Hepatocyte (in vitro differentiated cells): ENCODE measurements at regions not wholly inside any gene's neighbourhood (a gene's known extent, or its start where the extent isn't known, plus 50 kb on each side); places are given as distances from the start of the nearest gene placed in this dataset.
"Not testable (repeated sequence)": the region's sequence is repeated elsewhere in the genome, so short reads cannot be mapped to it uniquely, and the experiment has no call there.

Experiments
- DNase-seq: peaks from one replicate; pipeline ENCODE4 v3.0.0-alpha.2; 2016; ENCODE audit warnings: low spot score
- H2AFZ ChIP-seq: fragments of 200-600 bp; sonication (generic); 2 replicates; pipeline ENCODE4 v1.6.0; 2016; ENCODE audit warnings: antibody characterized with exemption, mild to moderate bottlenecking
- H3K27ac ChIP-seq: fragments of 200-600 bp; sonication (generic); 2 replicates; pipeline ENCODE4 v1.5.1; 2016; ENCODE audit warnings: mild to moderate bottlenecking
- H3K27me3 ChIP-seq: fragments of 200-600 bp; sonication (generic); 2 replicates; pipeline ENCODE4 v1.6.1; 2016
- H3K36me3 ChIP-seq: fragments of 200-600 bp; sonication (generic); replicated peaks from 2 replicates; pipeline ENCODE4 v1.5.1; 2016; ENCODE audit warnings: low read depth; ENCODE audit not compliant: insufficient read depth
- H3K4me1 ChIP-seq: fragments of 200-600 bp; sonication (generic); 2 replicates; pipeline ENCODE4 v1.5.1; 2016; ENCODE audit warnings: mild to moderate bottlenecking, moderate library complexity; ENCODE audit not compliant: insufficient read depth
- H3K4me2 ChIP-seq: fragments of 200-600 bp; sonication (generic); 2 replicates; pipeline ENCODE4 v1.6.0; 2016
- H3K4me3 ChIP-seq: fragments of 200-600 bp; sonication (generic); 2 replicates; pipeline ENCODE4 v1.5.1; 2016; ENCODE audit warnings: mild to moderate bottlenecking
- H3K79me2 ChIP-seq: fragments of 200-600 bp; sonication (generic); 2 replicates; pipeline ENCODE4 v1.6.0; 2017; ENCODE audit warnings: mild to moderate bottlenecking
- H3K9me2 ChIP-seq: fragments of 200-600 bp; sonication (generic); replicated peaks from 2 replicates; pipeline ENCODE4 v1.6.0; 2017; ENCODE audit warnings: mild to moderate bottlenecking; ENCODE audit not compliant: insufficient read depth
- H3K9me3 ChIP-seq: fragments of 200-600 bp; sonication (generic); 2 replicates; pipeline ENCODE4 v1.5.1; 2016; ENCODE audit warnings: low read depth, mild to moderate bottlenecking
- H4K20me1 ChIP-seq: fragments of 200-600 bp; sonication (generic); 2 replicates; pipeline ENCODE4 v1.6.0; 2016; ENCODE audit warnings: mild to moderate bottlenecking; ENCODE audit not compliant: insufficient read depth, poor library complexity, severe bottlenecking
- CTCF ChIP-seq: fragments of 200-600 bp; sonication (generic); IDR thresholded peaks from 2 replicates; pipeline ENCODE4 v1.5.1; 2016; ENCODE audit warnings: antibody characterized with exemption, mild to moderate bottlenecking; ENCODE audit not compliant: poor library complexity
- EZH2 ChIP-seq: fragments of 200-600 bp; sonication (generic); IDR thresholded peaks from 2 replicates; pipeline ENCODE4 v1.6.1; 2016; ENCODE audit warnings: antibody characterized with exemption, mild to moderate bottlenecking, borderline replicate concordance
- EZH2phosphoT487 ChIP-seq: fragments of 200-600 bp; sonication (generic); IDR thresholded peaks from one replicate; pipeline ENCODE4 v1.6.1; 2018; ENCODE audit warnings: antibody characterized with exemption, mild to moderate bottlenecking, low read depth, moderate library complexity; ENCODE audit not compliant: unreplicated experiment, severe bottlenecking
- WGBS: methylation state at CpG from one replicate; pipeline ENCODE4 v1.1.6; 2016; ENCODE audit warnings: low lambda C conversion rate; ENCODE audit errors: missing lambda C conversion rate; 5-methylcytosine and 5-hydroxymethylcytosine counted together

- no peaks in the 10 kb centered on the region for H3K9me3 ChIP-seq
These were observed 94.6 kb upstream of the PGR start for GRCh38 chr11:101224221-101224620.

GRCh38 chr11:101218091-101218490 lies 88.5 kb upstream of the PGR start:
- not testable (repeated sequence) for H3K4me2 ChIP-seq, H2AFZ ChIP-seq, H3K27me3 ChIP-seq, H3K9me2 ChIP-seq, H4K20me1 ChIP-seq, H3K36me3 ChIP-seq, H3K4me3 ChIP-seq, H3K9me3 ChIP-seq, H3K79me2 ChIP-seq, H3K4me1 ChIP-seq, DNase-seq, H3K27ac ChIP-seq
- 55% methylated on average over 2 of the region's 2 CpGs for WGBS

More at GRCh38 chr11:101224221-101224620, 94.6 kb upstream of the PGR start:
- Histone ChIP-seq H2AFZ (no peak overlapping the region), H3K4me2 (no peak overlapping the region), H3K79me2 (no peaks in the 10 kb centered on the region), H3K36me3 (no peaks in the 10 kb centered on the region), H3K4me3 (no peak overlapping the region), H4K20me1 (no peaks in the 10 kb centered on the region), H3K27me3 (no peaks in the 10 kb centered on the region), H3K9me2 (no peaks in the 10 kb centered on the region), H3K4me1 (no peaks in the 10 kb centered on the region), H3K27ac (no peak overlapping the region)
- TF ChIP-seq EZH2phosphoT487 (no peak), EZH2 (no peak), CTCF (no peak)
- WGBS = 81% methylated on average over 2 of the region's 2 CpGs
- DNase-seq = no peak

- not testable (repeated sequence) for H3K36me3 ChIP-seq, H3K27me3 ChIP-seq, H2AFZ ChIP-seq, H4K20me1 ChIP-seq, H3K9me2 ChIP-seq, H3K4me2 ChIP-seq, H3K27ac ChIP-seq, H3K4me1 ChIP-seq, H3K79me2 ChIP-seq, DNase-seq, H3K9me3 ChIP-seq, H3K4me3 ChIP-seq
- WGBS = 54% methylated on average over 1 of the region's 1 CpG
These were observed 86.5 kb upstream of the PGR start for GRCh38 chr11:101216091-101216490.

- Histone ChIP-seq H3K4me3 (no peak overlapping the region), H2AFZ (no peak overlapping the region), H3K27me3 (no peaks in the 10 kb centered on the region), H3K36me3 (no peaks in the 10 kb centered on the region), H3K9me3 (no peaks in the 10 kb centered on the region), H4K20me1 (no peaks in the 10 kb centered on the region), H3K27ac (no peak overlapping the region), H3K9me2 (no peaks in the 10 kb centered on the region), H3K4me1 (no peaks in the 10 kb centered on the region), H3K4me2 (no peak overlapping the region), H3K79me2 (no peaks in the 10 kb centered on the region)
- TF ChIP-seq CTCF = no peak
- no peak for TF ChIP-seq EZH2phosphoT487
- no peak for TF ChIP-seq EZH2
- WGBS = 85% methylated on average over 1 of the region's 1 CpG
- no peak for DNase-seq
These were observed 85.5 kb upstream of the PGR start for GRCh38 chr11:101215069-101215468.
